22Rv1 (cell line): ENCODE measurements at regions not wholly inside any gene's neighbourhood (a gene's known extent, or its start where the extent isn't known, plus 50 kb on each side); places are given as distances from the start of the nearest gene placed in this dataset.
"Not testable (repeated sequence)": the region's sequence is repeated elsewhere in the genome, so short reads cannot be mapped to it uniquely, and the experiment has no call there.

Experiments
- CTCF ChIP-seq: fragments of 450-650 bp; IDR thresholded peaks from 2 replicates; pipeline ENCODE4 v1.5.1; 2017; ENCODE audit warnings: mild to moderate bottlenecking
- ZFX ChIP-seq: fragments of 450-650 bp; IDR thresholded peaks from 2 replicates; pipeline ENCODE4 v1.6.1; 2017; ENCODE audit warnings: antibody characterized with exemption, borderline replicate concordance

- TF ChIP-seq CTCF, ZFX: not testable (repeated sequence)
Measured at GRCh38 chr13:61089894-61090293, 325.8 kb downstream of the PCDH20 start.
